NCI-H524 treated with DMSO at 0.1 percent for 48 hours (cell line): ENCODE measurements at regions not wholly inside any gene's neighbourhood (a gene's known extent, or its start where the extent isn't known, plus 50 kb on each side); places are given as distances from the start of the nearest gene placed in this dataset.

Experiments used
- DNase-seq: peaks from one replicate; lab custom pipeline; 2025; lab: John Stamatoyannopoulos, UW

- DNase-seq, result no peak
Observed at GRCh38 chr6:9942131-9942530, 472.7 kb downstream of the TFAP2A start.

- no peak for DNase-seq
Observed at GRCh38 chr6:9938801-9939200, 476.1 kb downstream of the TFAP2A start.

GRCh38 chr6:9937031-9937763 lies 477.7 kb downstream of the TFAP2A start:
- no peak for DNase-seq

GRCh38 chr6:9936551-9936950 lies 478.3 kb downstream of the TFAP2A start:
- no peak for DNase-seq

- no peak for DNase-seq
Observed at GRCh38 chr6:9933677-9934076, 481.2 kb downstream of the TFAP2A start.

GRCh38 chr6:9927275-9927674 lies 487.6 kb downstream of the TFAP2A start:
- DNase-seq, result no peak

- DNase-seq, result no peak
Observed at GRCh38 chr6:9924971-9925370, 489.9 kb downstream of the TFAP2A start.

GRCh38 chr6:9921366-9921765 lies 493.5 kb downstream of the TFAP2A start:
- DNase-seq, result no peak

GRCh38 chr6:9914951-9915350 lies 499.9 kb downstream of the TFAP2A start:
- no peak for DNase-seq

- no peak for DNase-seq
Observed at GRCh38 chr6:9901376-9901775, 513.5 kb downstream of the TFAP2A start.

- DNase-seq, result no peak
Observed at GRCh38 chr6:9896806-9897205, 518.1 kb downstream of the TFAP2A start.

GRCh38 chr6:9890893-9891292 lies 524.0 kb downstream of the TFAP2A start:
- no peak for DNase-seq

GRCh38 chr6:9890469-9890868 lies 524.4 kb downstream of the TFAP2A start:
- no peak for DNase-seq

- no peak for DNase-seq
Observed at GRCh38 chr6:9878535-9878934, 536.3 kb downstream of the TFAP2A start.

- no peak for DNase-seq
Observed at GRCh38 chr6:9875605-9876353, 539.1 kb downstream of the TFAP2A start.

GRCh38 chr6:9862603-9863167 lies 552.2 kb downstream of the TFAP2A start:
- DNase-seq, result no peak

GRCh38 chr6:9851541-9852380 lies 563.1 kb downstream of the TFAP2A start:
- no peak for DNase-seq

- DNase-seq, result no peak
Observed at GRCh38 chr6:9851006-9851405, 563.9 kb downstream of the TFAP2A start.

- DNase-seq, result no peak
Observed at GRCh38 chr6:9848094-9848493, 566.8 kb downstream of the TFAP2A start.

GRCh38 chr6:9841886-9842725 lies 572.8 kb downstream of the TFAP2A start:
- DNase-seq, result no peak

- DNase-seq, result no peak
Observed at GRCh38 chr6:9834233-9834632, 580.6 kb downstream of the TFAP2A start.
